Adipocyte (in vitro differentiated cells): ENCODE measurements at regions not wholly inside any gene's neighbourhood (a gene's known extent, or its start where the extent isn't known, plus 50 kb on each side); places are given as distances from the start of the nearest gene placed in this dataset.
"Not testable (repeated sequence)": the region's sequence is repeated elsewhere in the genome, so short reads cannot be mapped to it uniquely, and the experiment has no call there.

ENCODE experiments used
- DNase-seq: peaks from one replicate; pipeline ENCODE4 v3.0.0-alpha.2; 2015; ENCODE audit warnings: low read depth
- H3K27me3 ChIP-seq: replicated peaks from 2 replicates; pipeline ENCODE4 v1.7.0; 2013; ENCODE audit warnings: mild to moderate bottlenecking, low read length, moderate library complexity; ENCODE audit not compliant: control insufficient read depth, insufficient read depth
- H3K36me3 ChIP-seq: 2 replicates; pipeline ENCODE4 v1.7.0; 2013; ENCODE audit warnings: low read length, mild to moderate bottlenecking, moderate library complexity; ENCODE audit not compliant: control insufficient read depth, insufficient read depth, severe bottlenecking
- H3K4me1 ChIP-seq: 2 replicates; pipeline ENCODE4 v1.7.0; 2013; ENCODE audit warnings: mild to moderate bottlenecking, low read length, moderate library complexity; ENCODE audit not compliant: control insufficient read depth, insufficient read depth
- H3K4me3 ChIP-seq: 2 replicates; pipeline ENCODE4 v1.7.0; 2013; ENCODE audit warnings: mild to moderate bottlenecking, low read length, moderate library complexity
- H3K9ac ChIP-seq: 2 replicates; pipeline ENCODE4 v1.7.0; 2013; ENCODE audit warnings: mild to moderate bottlenecking, low read length, moderate library complexity
- H3K9me3 ChIP-seq: 2 replicates; pipeline ENCODE4 v1.7.0; 2013; ENCODE audit warnings: mild to moderate bottlenecking, low read length, moderate library complexity; ENCODE audit not compliant: control insufficient read depth

DNA sequence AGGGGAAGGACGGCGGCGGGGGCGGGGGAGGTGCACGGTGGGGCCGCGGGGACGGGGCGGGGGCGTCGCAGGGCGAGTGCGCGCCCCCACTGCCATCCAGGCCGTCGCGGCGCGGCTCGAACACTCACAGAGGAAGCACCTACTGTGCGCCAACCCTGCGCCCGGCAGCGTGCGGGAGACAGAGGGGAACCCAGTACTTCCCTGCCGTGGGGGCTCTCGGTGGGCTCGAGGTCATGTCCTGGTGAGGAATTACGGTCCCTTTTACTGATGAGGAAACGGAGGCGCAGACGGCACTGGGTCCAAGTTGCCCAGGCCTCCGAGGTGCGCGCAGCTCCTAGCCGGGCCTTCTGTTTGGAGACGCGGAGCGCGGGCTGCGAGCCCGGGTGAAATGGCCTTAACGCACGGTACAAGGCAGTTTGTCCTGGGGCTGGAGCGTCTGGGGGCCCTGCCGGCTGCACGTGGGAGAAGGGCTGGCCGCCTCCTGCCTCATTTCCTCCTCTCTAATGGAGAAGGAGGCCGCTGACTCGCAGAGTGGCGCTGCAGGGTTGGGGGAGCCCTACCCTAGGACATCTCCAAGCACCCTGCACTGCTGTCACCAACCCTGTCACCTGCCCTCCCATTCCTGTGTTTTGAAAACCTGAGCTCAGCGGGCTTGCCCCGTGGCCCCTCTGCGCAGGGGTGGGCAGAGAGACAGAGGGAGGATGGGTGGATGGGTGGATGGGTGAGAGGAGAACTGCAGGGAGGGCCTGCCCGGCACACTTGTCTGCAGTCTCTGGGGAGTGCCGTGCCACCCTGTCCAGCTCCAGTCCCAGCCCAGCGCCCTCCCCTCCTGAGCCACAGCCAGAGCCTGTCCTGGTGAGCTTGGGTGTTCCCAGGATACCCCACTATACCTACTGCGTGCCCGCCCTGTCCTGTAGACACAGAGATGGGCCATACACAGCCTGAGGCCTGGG, 106.0 kb downstream of the ADRA2C start:
- Histone ChIP-seq H3K27me3 (peaks cover 51% of the 10 kb centered on the region), H3K36me3 (no peaks in the 10 kb centered on the region), H3K9ac (no peak overlapping the region), H3K4me1 (no peaks in the 10 kb centered on the region), H3K4me3 (no peak overlapping the region), H3K9me3 (peaks cover 6% of the 10 kb centered on the region)
- no peak for DNase-seq

DNA sequence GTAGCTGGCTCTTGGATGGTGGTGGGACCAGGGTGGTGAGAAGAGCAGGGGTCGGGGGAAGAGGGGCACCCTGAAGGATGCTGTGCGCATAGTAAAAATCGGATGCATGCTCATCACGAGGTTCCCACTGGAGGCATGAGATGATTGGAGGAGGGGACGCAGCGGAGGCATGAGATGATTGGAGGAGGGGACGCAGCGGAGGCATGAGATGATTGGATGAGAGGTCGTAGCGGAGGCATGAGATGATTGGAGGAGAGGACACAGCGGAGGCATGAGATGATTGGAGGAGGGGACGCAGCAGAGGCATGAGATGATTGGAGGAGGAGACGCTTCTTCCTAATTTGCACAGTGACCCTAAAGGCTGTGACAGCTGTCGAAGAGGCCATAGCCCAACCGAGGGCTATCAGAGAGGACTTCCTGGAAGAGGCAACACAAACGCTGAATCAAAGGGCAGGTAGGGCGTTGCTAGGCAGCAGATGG, 106.7 kb downstream of the ADRA2C start:
- no peaks in the 10 kb centered on the region for H3K36me3 ChIP-seq
- H3K4me3 ChIP-seq = no peak overlapping the region
- no peak for DNase-seq
- peaks cover 44% of the 10 kb centered on the region for H3K27me3 ChIP-seq
- H3K9me3 ChIP-seq = peaks cover 13% of the 10 kb centered on the region
- no peaks in the 10 kb centered on the region for H3K4me1 ChIP-seq
- H3K9ac ChIP-seq = no peak overlapping the region

DNA sequence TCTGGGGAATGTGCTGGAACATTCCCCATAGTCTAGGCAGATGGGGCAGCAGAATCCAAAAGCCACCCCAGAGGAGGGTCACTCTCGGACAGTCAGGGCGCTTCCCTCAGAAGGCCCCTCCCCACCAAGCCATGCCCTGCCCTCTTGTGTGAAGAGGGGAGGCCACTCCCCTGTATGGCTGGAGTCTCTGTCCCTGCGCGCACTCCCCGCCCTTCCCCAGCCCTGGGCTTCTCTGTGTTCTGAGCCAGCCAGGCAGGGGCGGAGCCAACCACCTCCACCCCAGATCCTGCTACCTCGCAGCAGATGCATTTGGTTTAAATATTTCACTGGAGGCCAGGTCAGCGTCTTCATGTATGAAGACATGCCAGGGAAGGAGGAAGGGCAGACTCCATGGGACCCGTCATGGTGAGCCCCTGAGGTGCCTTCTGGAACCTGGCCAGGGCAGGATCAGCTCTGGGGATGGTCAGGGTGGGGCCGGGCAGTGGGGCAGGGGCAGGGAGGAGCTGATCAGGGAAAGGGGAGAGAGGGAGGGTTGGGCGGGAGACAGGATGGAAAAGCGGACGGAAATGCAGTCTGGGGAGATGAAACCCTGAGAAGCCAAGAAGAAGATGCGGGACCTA, 107.3 kb downstream of the ADRA2C start:
- no peak for DNase-seq
- Histone ChIP-seq H3K9ac (no peak overlapping the region), H3K4me1 (no peaks in the 10 kb centered on the region), H3K4me3 (no peak overlapping the region), H3K9me3 (peaks cover 16% of the 10 kb centered on the region), H3K27me3 (peaks cover 43% of the 10 kb centered on the region), H3K36me3 (no peaks in the 10 kb centered on the region)

DNA sequence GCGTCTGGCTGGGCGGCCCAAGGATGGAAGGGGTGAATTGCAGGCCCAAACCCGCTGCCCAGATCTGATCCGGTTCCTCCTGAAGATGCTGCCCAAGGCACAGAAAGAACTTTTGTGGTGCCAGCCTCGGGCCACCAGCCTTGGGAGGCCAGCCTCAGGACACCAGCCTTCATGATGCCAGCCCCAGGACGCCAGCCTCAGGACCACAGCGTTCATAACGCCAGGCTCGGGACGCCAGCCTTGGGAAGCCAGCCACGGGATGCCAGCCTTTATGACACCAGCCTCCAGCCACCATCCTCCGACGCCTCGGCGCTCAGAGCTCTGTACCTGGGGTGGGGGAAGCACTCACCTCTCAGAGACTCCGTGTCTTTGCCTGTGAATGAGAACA, 107.8 kb downstream of the ADRA2C start:
- Histone ChIP-seq H3K36me3 (no peaks in the 10 kb centered on the region), H3K27me3 (peaks cover 45% of the 10 kb centered on the region)

DNA sequence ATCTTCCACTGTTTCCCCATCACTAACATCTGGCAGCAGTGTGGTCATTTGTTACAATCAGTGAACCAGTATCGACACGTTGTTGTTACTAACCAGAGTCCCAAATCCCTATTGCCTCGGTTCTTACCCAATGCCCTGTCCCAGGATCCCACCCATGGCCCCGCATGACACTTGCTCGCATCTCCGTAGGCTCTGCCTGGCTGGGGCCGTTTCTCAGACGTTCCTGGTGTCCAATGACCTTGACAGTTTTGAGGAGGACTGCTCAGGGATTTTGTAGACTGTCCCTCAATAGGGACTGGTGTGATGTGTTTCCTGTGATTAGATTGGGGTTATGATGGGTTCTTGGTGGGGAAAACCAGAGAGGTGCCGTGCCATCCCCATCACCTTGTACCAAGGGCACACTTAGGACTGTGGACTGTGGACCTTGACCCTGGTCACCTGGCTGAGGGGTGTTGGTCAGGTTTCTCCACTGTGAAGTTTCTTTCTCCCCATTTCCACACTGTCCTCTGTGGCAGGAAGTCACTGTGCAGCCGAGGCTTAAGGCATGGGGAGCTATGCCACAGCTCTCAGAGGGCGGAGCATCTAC, 108.4 kb downstream of the ADRA2C start:
- no peak overlapping the region for H3K9ac ChIP-seq
- no peaks in the 10 kb centered on the region for H3K36me3 ChIP-seq
- H3K4me3 ChIP-seq = no peak overlapping the region
- H3K27me3 ChIP-seq = peaks cover 51% of the 10 kb centered on the region
- no peaks in the 10 kb centered on the region for H3K4me1 ChIP-seq
- DNase-seq = no peak
- peaks cover 16% of the 10 kb centered on the region for H3K9me3 ChIP-seq

More for the DNA sequence above, 107.8 kb downstream of the ADRA2C start:
- Histone ChIP-seq H3K4me1 (no peaks in the 10 kb centered on the region), H3K4me3 (no peak overlapping the region), H3K9me3 (peaks cover 16% of the 10 kb centered on the region), H3K9ac (no peak overlapping the region)
- DNase-seq = no peak

DNA sequence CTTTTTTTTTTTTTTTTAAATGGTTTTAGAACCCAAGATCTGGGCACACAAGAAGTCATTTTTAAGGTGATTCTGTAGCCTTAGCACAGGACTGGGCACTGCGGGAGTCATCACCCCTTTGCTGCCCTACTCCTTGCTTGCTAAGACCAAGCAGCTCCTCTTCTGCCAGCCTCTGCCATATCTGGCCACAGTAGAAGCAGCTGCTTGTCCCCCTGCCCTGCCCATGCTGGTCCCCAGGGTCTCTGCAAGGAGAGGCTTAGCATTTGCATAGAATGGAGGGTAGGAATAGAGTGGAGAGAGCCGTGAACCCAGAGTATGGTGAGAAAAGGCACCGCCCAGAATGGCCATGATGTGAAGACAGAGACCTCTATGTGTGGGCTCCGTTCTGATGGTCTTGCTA, 109.3 kb downstream of the ADRA2C start:
- no peaks in the 10 kb centered on the region for H3K36me3 ChIP-seq
- H3K4me1 ChIP-seq = no peaks in the 10 kb centered on the region
- no peak overlapping the region for H3K4me3 ChIP-seq
- no peak overlapping the region for H3K9ac ChIP-seq
- peaks cover 16% of the 10 kb centered on the region for H3K9me3 ChIP-seq
- peaks cover 53% of the 10 kb centered on the region for H3K27me3 ChIP-seq
- no peak for DNase-seq

DNA sequence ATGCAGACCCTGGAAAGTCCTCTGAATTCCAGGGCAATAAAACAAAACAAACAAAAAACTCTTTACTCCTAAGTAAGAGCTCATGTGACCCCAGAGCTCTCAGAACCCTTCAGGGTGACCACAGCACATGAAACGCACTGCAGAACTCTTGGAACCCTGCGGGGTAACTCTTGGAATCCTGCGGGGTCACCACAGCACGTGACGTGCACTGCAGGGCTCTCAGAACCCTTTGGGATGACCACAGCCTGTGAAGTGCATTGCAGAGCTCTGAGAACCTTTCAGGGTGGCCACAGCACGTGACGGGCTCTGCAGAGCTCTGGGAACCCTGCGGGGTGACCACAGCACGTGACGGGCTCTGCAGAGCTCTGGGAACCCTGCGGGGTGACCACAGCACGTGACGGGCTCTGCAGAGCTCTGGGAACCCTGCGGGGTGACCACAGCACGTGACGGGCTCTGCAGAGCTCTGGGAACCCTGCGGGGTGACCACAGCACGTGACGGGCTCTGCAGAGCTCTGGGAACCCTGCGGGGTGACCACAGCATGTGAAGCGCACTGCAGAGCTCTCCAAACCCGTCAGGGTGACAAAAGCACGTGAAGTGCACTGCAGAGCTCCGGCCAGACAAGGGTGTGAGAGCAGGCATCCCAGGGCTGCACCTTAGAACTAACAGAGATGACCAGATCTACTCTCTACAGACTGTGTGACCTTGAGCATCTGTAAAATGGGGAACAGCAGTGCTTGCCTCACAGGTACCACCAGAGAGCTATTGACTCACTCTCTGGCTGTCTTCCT, 110.1 kb downstream of the ADRA2C start:
- H3K4me3 ChIP-seq, H3K36me3 ChIP-seq, H3K4me1 ChIP-seq, DNase-seq, H3K9ac ChIP-seq: not testable (repeated sequence)
- peaks cover 48% of the 10 kb centered on the region for H3K27me3 ChIP-seq
- H3K9me3 ChIP-seq = peaks cover 16% of the 10 kb centered on the region

DNA sequence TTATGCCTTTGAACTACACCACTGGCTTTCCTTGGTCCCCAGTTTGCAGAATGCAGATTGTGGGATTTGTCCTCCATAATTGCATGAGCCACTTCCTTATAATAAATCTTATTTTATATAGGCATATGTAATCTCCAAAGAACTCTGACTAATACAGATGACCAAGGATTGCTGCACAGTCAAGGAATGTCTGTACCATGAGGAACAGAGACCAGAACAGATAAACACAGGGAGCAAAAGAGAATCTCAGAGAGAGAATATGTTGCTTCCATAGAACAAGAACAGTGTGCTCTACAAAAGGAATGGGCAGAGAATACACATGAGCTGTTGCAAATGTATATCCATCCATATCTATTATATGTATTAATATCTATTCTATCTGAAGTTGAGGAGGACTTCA, 111.1 kb downstream of the ADRA2C start:
- no peak for DNase-seq
- Histone ChIP-seq H3K36me3 (no peaks in the 10 kb centered on the region), H3K27me3 (peaks cover 47% of the 10 kb centered on the region), H3K4me3 (no peak overlapping the region), H3K4me1 (no peaks in the 10 kb centered on the region), H3K9me3 (peaks cover 16% of the 10 kb centered on the region), H3K9ac (no peak overlapping the region)

DNA sequence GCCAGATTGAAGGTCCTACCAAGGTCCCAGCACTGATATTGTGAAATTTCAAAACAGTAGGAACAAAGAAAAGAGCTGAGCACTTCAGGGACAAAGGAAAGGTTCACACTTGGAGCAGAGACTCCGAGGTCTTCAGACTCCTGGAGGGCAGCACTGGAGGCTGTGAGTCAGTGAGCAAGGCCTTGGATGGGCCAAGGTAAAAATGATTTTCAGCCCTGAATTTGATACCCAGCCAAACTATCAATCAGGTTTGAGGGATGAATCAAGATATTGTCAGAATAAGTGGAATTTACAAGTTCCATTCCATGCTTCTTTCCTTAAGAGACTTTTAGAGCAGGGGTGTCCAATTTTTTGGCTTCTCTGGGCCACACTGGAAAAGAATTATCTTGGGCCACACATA, 111.7 kb downstream of the ADRA2C start:
- peaks cover 42% of the 10 kb centered on the region for H3K27me3 ChIP-seq
- peaks cover 4% of the 10 kb centered on the region for H3K4me1 ChIP-seq
- no peak overlapping the region for H3K4me3 ChIP-seq

DNA sequence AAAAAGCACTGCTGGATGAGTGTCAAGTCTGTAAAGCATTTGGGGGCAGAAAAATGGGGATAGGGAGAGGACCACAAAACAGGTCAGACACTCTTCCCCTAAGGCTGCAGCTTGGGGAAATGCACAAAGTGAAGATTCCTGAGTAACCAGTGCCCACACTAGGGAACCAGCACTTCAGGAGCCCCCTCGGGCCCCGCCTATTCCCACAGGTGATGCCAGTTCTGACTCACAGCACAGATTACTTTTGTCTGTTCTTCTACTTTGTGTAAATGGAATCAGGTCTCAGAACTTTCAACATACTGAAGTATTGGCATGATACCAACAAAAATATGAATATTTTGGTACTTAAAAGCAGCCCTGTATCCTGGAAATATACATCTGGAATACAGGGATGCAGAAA, 112.5 kb downstream of the ADRA2C start:
- Histone ChIP-seq H3K4me3 (no peak overlapping the region), H3K9ac (no peak overlapping the region), H3K27me3 (peaks cover 35% of the 10 kb centered on the region), H3K36me3 (no peaks in the 10 kb centered on the region), H3K9me3 (peaks cover 16% of the 10 kb centered on the region), H3K4me1 (peaks cover 4% of the 10 kb centered on the region)
- DNase-seq = no peak

More for the DNA sequence above, 111.7 kb downstream of the ADRA2C start:
- no peak for DNase-seq
- Histone ChIP-seq H3K9ac (no peak overlapping the region), H3K36me3 (no peaks in the 10 kb centered on the region), H3K9me3 (peaks cover 16% of the 10 kb centered on the region)
